ENCODE measurements at regions not wholly inside any gene's neighbourhood (a gene's known extent, or its start where the extent isn't known, plus 50 kb on each side); places are given as distances from the start of the nearest gene placed in this dataset.

DNA sequence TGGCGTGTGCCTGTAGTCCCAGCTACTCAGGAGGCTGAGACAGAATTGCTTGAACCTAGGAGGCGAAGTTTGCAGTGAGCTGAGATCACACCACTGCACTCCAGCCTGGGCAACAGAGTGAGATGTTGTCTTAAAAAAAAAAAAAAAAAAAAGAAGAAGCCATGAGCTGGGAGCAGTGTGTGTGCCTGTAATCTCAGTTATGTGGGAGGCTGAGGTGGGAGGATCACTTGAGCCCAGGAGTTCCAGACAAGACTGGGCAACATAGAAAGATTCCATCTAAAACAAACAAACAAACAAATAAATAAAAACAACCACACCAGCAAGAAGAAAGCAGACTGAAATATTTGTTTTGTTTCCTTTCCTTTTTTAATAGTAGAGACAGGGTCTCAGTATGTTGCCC lies 62.2 kb upstream of the KIF13A start:
- H3K4me2 ChIP-seq (ENCODE audit: insufficient read depth, low read length) = no peak overlapping the region
- no peaks in the 10 kb centered on the region for H3K9me1 ChIP-seq (replicated peaks; ENCODE audit: control insufficient read depth, extremely low read depth, insufficient read depth, low read length)
- FAIRE-seq (no peak), DNase-seq (ENCODE audit: low read depth, low spot score) (no peak)
- H3K9ac ChIP-seq (replicated peaks; ENCODE audit: extremely low read depth, insufficient read depth, low read length) = no peak overlapping the region
- no peaks in the 10 kb centered on the region for H4K20me1 ChIP-seq (replicated peaks; ENCODE audit: control insufficient read depth, extremely low read depth, insufficient read depth, low read length)
- H3K4me1 ChIP-seq (ENCODE audit: control insufficient read depth, extremely low read depth, insufficient read depth, low read length) = no peaks in the 10 kb centered on the region
- H3K27ac ChIP-seq (ENCODE audit: insufficient read depth, low read depth, low read length) = no peak overlapping the region
- no peaks in the 10 kb centered on the region for H3K27me3 ChIP-seq (ENCODE audit: control insufficient read depth in 2 of 2, insufficient read depth in 2 of 2, low read length in 2 of 2)
- H3K79me2 ChIP-seq (ENCODE audit: control insufficient read depth, insufficient read depth, low read length) = no peaks in the 10 kb centered on the region
- no peak overlapping the region for H2AFZ ChIP-seq (ENCODE audit: low read depth, low read length)
- ChIA-PET POLR2A (no interaction called here), CTCF (interaction anchor here (0.6 to 1.7 kb wide), 4 partner anchors 8 to 103 kb away, joined by 3 to 6 read pairs (median 4); no protein-coding TSS in a partner anchor)
- no peaks in the 10 kb centered on the region for H3K9me3 ChIP-seq (replicated peaks; ENCODE audit: control insufficient read depth, insufficient read depth, low read length)
- dilution Hi-C loops (cut with MboI; ENCODE audit: extremely low pct_ligation_motif_present, low sequenced_read_pairs) (no loop called here), intact Hi-C loops (cut with micrococcal nuclease) (no loop called here)
- no TSS peak for BruUV-seq (replicated peaks)
- H3K4me3 ChIP-seq (replicated peaks in 1 of 3; ENCODE audit: insufficient read depth in 1 of 3, low read depth in 1 of 3, low read length in 3 of 3) = no peak overlapping the region
- TF ChIP-seq GATA2 (IDR thresholded peaks at IDR 0.05; ENCODE audit: insufficient read depth, insufficient read length, low read depth, low read length) (no peak), MYC (IDR thresholded peaks at IDR 0.05; ENCODE audit: low read depth, low read length) (no peak), FOS (IDR thresholded peaks at IDR 0.05; ENCODE audit: borderline replicate concordance, insufficient read depth, low read length) (no peak), JUN (IDR thresholded peaks at IDR 0.05; ENCODE audit: borderline replicate concordance, insufficient read depth, insufficient read length, low read depth) (no peak), EZH2 (IDR thresholded peaks at IDR 0.05; ENCODE audit: borderline replicate concordance, low read depth, low read length, severe bottlenecking) (no peak), POLR2A (IDR thresholded peaks at IDR 0.05; ENCODE audit: low read depth, low read length) (no peak), POLR2AphosphoS5 (IDR thresholded peaks at IDR 0.05; ENCODE audit: insufficient read depth, low read depth, low read length) (no peak)
- TF ChIP-seq, protein P1, sequence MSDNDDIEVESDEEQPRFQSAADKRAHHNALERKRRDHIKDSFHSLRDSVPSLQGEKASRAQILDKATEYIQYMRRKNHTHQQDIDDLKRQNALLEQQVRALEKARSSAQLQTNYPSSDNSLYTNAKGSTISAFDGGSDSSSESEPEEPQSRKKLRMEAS (IDR thresholded peaks at IDR 0.05; ENCODE audit: insufficient read depth, insufficient read length) = no peak
- TF ChIP-seq, protein P2, sequence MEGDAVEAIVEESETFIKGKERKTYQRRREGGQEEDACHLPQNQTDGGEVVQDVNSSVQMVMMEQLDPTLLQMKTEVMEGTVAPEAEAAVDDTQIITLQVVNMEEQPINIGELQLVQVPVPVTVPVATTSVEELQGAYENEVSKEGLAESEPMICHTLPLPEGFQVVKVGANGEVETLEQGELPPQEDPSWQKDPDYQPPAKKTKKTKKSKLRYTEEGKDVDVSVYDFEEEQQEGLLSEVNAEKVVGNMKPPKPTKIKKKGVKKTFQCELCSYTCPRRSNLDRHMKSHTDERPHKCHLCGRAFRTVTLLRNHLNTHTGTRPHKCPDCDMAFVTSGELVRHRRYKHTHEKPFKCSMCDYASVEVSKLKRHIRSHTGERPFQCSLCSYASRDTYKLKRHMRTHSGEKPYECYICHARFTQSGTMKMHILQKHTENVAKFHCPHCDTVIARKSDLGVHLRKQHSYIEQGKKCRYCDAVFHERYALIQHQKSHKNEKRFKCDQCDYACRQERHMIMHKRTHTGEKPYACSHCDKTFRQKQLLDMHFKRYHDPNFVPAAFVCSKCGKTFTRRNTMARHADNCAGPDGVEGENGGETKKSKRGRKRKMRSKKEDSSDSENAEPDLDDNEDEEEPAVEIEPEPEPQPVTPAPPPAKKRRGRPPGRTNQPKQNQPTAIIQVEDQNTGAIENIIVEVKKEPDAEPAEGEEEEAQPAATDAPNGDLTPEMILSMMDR (IDR thresholded peaks at IDR 0.05; ENCODE audit: extremely low read depth in 1 of 2, insufficient read depth in 1 of 2, low read depth in 1 of 2, low read length in 2 of 2) = no peak
- no peaks in the 10 kb centered on the region for H3K36me3 ChIP-seq (ENCODE audit: control insufficient read depth in 2 of 2, extremely low read depth in 1 of 2, insufficient read depth in 2 of 2, low read length in 2 of 2)

Data from endothelial cell of umbilical vein (primary cell).